ENCODE measurements at regions not wholly inside any gene's neighbourhood (a gene's known extent, or its start where the extent isn't known, plus 50 kb on each side); places are given as distances from the start of the nearest gene placed in this dataset.

DNA sequence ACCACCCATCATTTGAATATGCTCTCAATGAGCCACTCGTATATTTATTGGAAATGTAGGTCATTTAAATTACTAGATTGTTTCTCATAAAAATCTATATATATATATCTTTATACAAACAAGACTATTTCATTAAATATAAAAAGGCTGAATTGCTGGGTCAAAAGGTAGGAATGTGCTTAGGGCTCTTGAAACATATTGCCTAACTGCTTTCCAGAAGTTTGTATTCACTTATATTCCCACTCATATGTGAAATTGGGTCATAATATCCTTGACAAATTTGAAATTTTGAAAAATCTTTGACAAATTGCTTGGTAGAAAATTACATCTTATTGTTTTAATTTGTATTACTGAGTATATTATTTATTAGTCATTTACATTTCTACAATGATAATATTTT, 999.8 kb upstream of the CDH2 start:
- H3F3A ChIP-seq (ENCODE audit: low read depth) = no peaks in the 10 kb centered on the region
- H4K20me1 ChIP-seq (ENCODE audit: insufficient read depth, low read length, poor library complexity, severe bottlenecking) = no peaks in the 10 kb centered on the region
- no peak overlapping the region for H3K4me3 ChIP-seq (ENCODE audit: low read length, poor library complexity, severe bottlenecking)
- no peaks in the 10 kb centered on the region for H3K9me3 ChIP-seq (ENCODE audit: insufficient read depth, low read depth, low read length)
- H3K36me3 ChIP-seq (ENCODE audit: insufficient read depth, low read length) = no peaks in the 10 kb centered on the region
- H3K27me3 ChIP-seq (ENCODE audit: insufficient read depth, low read length, poor library complexity, severe bottlenecking) = no peaks in the 10 kb centered on the region
- no peaks in the 10 kb centered on the region for H3K79me2 ChIP-seq (ENCODE audit: insufficient read depth, low read length)
- no peak overlapping the region for H2AFZ ChIP-seq (ENCODE audit: low read length)
- H3K9me2 ChIP-seq (replicated peaks; ENCODE audit: low read depth, low read length) = no peaks in the 10 kb centered on the region
- no peaks in the 10 kb centered on the region for H3K4me1 ChIP-seq (ENCODE audit: insufficient read depth, low read length, poor library complexity, severe bottlenecking)
- TF ChIP-seq EZH2phosphoT487 (IDR thresholded peaks at IDR 0.05; ENCODE audit: borderline replicate concordance) = no peak
- TF ChIP-seq, protein P1, sequence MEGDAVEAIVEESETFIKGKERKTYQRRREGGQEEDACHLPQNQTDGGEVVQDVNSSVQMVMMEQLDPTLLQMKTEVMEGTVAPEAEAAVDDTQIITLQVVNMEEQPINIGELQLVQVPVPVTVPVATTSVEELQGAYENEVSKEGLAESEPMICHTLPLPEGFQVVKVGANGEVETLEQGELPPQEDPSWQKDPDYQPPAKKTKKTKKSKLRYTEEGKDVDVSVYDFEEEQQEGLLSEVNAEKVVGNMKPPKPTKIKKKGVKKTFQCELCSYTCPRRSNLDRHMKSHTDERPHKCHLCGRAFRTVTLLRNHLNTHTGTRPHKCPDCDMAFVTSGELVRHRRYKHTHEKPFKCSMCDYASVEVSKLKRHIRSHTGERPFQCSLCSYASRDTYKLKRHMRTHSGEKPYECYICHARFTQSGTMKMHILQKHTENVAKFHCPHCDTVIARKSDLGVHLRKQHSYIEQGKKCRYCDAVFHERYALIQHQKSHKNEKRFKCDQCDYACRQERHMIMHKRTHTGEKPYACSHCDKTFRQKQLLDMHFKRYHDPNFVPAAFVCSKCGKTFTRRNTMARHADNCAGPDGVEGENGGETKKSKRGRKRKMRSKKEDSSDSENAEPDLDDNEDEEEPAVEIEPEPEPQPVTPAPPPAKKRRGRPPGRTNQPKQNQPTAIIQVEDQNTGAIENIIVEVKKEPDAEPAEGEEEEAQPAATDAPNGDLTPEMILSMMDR (conservative IDR thresholded peaks at IDR 0.05; ENCODE audit: low read length) = no peak
- H3K9ac ChIP-seq (ENCODE audit: low read depth, low read length, poor library complexity, severe bottlenecking) = no peak overlapping the region
- H3K4me2 ChIP-seq (ENCODE audit: low read depth, low read length, poor library complexity, severe bottlenecking) = no peak overlapping the region

DNA sequence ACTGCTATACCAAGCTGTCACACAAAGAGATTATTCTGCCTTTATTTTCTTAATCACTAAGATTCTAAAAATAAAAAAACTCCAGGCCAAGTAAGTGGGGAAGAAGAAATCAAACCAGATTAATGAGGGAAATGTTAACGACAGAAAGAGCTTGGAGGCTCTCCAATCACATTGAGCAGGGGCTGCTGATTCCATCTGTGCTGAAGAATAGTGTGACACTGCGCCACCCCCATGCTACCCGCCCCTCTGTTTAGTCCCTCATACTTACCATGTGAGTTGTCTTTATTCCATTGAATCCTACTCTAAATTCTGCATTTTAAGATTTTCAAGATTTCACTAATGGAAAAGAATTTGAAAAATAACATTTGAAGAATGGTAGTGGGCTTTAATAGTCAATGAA, 998.0 kb upstream of the CDH2 start:
- H3K9me2 ChIP-seq (replicated peaks; ENCODE audit: low read depth, low read length) = no peaks in the 10 kb centered on the region
- TF ChIP-seq, protein P1 (conservative IDR thresholded peaks at IDR 0.05; ENCODE audit: low read length) = no peak
- TF ChIP-seq EZH2phosphoT487 (IDR thresholded peaks at IDR 0.05; ENCODE audit: borderline replicate concordance) = no peak
- no peak overlapping the region for H2AFZ ChIP-seq (ENCODE audit: low read length)
- H3K27me3 ChIP-seq (ENCODE audit: insufficient read depth, low read length, poor library complexity, severe bottlenecking) = no peaks in the 10 kb centered on the region
- no peak overlapping the region for H3K4me2 ChIP-seq (ENCODE audit: low read depth, low read length, poor library complexity, severe bottlenecking)
- no peak overlapping the region for H3K4me3 ChIP-seq (ENCODE audit: low read length, poor library complexity, severe bottlenecking)
- no peaks in the 10 kb centered on the region for H3F3A ChIP-seq (ENCODE audit: low read depth)
- no peak overlapping the region for H3K9ac ChIP-seq (ENCODE audit: low read depth, low read length, poor library complexity, severe bottlenecking)
- H3K36me3 ChIP-seq (ENCODE audit: insufficient read depth, low read length) = no peaks in the 10 kb centered on the region
- no peaks in the 10 kb centered on the region for H3K9me3 ChIP-seq (ENCODE audit: insufficient read depth, low read depth, low read length)
- H3K4me1 ChIP-seq (ENCODE audit: insufficient read depth, low read length, poor library complexity, severe bottlenecking) = no peaks in the 10 kb centered on the region
- H4K20me1 ChIP-seq (ENCODE audit: insufficient read depth, low read length, poor library complexity, severe bottlenecking) = no peaks in the 10 kb centered on the region
- H3K79me2 ChIP-seq (ENCODE audit: insufficient read depth, low read length) = no peaks in the 10 kb centered on the region

DNA sequence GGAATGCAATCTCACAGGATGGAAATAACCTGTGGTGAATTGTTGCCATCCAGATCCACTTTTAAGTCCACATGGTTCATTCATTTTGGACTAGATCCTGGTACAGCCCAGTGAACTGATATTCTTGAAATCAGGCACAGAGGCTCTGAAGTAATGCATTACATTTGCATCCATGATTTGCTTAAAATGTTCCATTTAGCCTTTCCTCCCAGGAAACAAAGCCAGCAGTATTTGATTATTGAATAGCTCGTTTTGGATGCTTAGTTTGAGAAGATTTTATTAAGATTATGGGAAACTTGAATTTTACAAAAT, 995.8 kb upstream of the CDH2 start:
- H3K4me3 ChIP-seq (ENCODE audit: low read length, poor library complexity, severe bottlenecking) = no peak overlapping the region
- no peaks in the 10 kb centered on the region for H3K9me2 ChIP-seq (replicated peaks; ENCODE audit: low read depth, low read length)
- no peaks in the 10 kb centered on the region for H3K4me1 ChIP-seq (ENCODE audit: insufficient read depth, low read length, poor library complexity, severe bottlenecking)
- no peaks in the 10 kb centered on the region for H3K27me3 ChIP-seq (ENCODE audit: insufficient read depth, low read length, poor library complexity, severe bottlenecking)
- no peak overlapping the region for H2AFZ ChIP-seq (ENCODE audit: low read length)
- H3K36me3 ChIP-seq (ENCODE audit: insufficient read depth, low read length) = no peaks in the 10 kb centered on the region
- H3K9me3 ChIP-seq (ENCODE audit: insufficient read depth, low read depth, low read length) = no peaks in the 10 kb centered on the region
- H3K79me2 ChIP-seq (ENCODE audit: insufficient read depth, low read length) = no peaks in the 10 kb centered on the region
- TF ChIP-seq, protein P1 (conservative IDR thresholded peaks at IDR 0.05; ENCODE audit: low read length) = no peak
- TF ChIP-seq EZH2phosphoT487 (IDR thresholded peaks at IDR 0.05; ENCODE audit: borderline replicate concordance) = no peak
- H3F3A ChIP-seq (ENCODE audit: low read depth) = no peaks in the 10 kb centered on the region
- H3K9ac ChIP-seq (ENCODE audit: low read depth, low read length, poor library complexity, severe bottlenecking) = no peak overlapping the region
- no peak overlapping the region for H3K4me2 ChIP-seq (ENCODE audit: low read depth, low read length, poor library complexity, severe bottlenecking)
- H4K20me1 ChIP-seq (ENCODE audit: insufficient read depth, low read length, poor library complexity, severe bottlenecking) = no peaks in the 10 kb centered on the region
